Neural progenitor cell (in vitro differentiated cells): ENCODE measurements at regions not wholly inside any gene's neighbourhood (a gene's known extent, or its start where the extent isn't known, plus 50 kb on each side); places are given as distances from the start of the nearest gene placed in this dataset.

ENCODE experiments used
- DNase-seq: peaks from one replicate; pipeline ENCODE4 v3.0.0-alpha.2; 2016; ENCODE audit warnings: low spot score
- H2AFZ ChIP-seq: fragments of 200-600 bp; sonication (generic); replicated peaks from 2 replicates; pipeline ENCODE4 v1.6.1; 2016; ENCODE audit warnings: antibody characterized with exemption
- H3F3A ChIP-seq: fragments of 200-600 bp; sonication (generic); 2 replicates; pipeline ENCODE4 v1.6.1; 2016; ENCODE audit warnings: antibody characterized with exemption, low read depth
- H3K27ac ChIP-seq: fragments of 200-600 bp; sonication (generic); 2 replicates; pipeline ENCODE4 v1.5.1; 2016; ENCODE audit warnings: mild to moderate bottlenecking
- H3K27me3 ChIP-seq: fragments of 200-600 bp; sonication (generic); 2 replicates; pipeline ENCODE4 v1.6.1; 2016; ENCODE audit warnings: mild to moderate bottlenecking, moderate library complexity
- H3K36me3 ChIP-seq: fragments of 200-600 bp; sonication (generic); 2 replicates; pipeline ENCODE4 v1.5.1; 2016
- H3K4me1 ChIP-seq: fragments of 200-600 bp; sonication (generic); 2 replicates; pipeline ENCODE4 v1.6.1; 2016; ENCODE audit warnings: mixed run types
- H3K4me2 ChIP-seq: fragments of 200-600 bp; sonication (generic); 2 replicates; pipeline ENCODE4 v1.6.1; 2016
- H3K4me3 ChIP-seq: fragments of 200-600 bp; sonication (generic); 2 replicates; pipeline ENCODE4 v1.5.1; 2016
- H3K79me2 ChIP-seq: fragments of 200-600 bp; sonication (generic); 2 replicates; pipeline ENCODE4 v1.6.1; 2016; ENCODE audit warnings: low read depth
- H3K9ac ChIP-seq: fragments of 200-600 bp; sonication (generic); 2 replicates; pipeline ENCODE4 v1.6.1; 2016
- H3K9me3 ChIP-seq: fragments of 200-600 bp; sonication (generic); 2 replicates; pipeline ENCODE4 v1.5.1; 2016; ENCODE audit warnings: low read depth
- H4K20me1 ChIP-seq: fragments of 200-600 bp; sonication (generic); 2 replicates; pipeline ENCODE4 v1.6.1; 2016; ENCODE audit warnings: low read depth
- H3K27ac Mint-ChIP-seq: 3 replicates; pipeline ENCODE4 v1.8.0; 2021; ENCODE audit warnings: mixed read lengths
- H3K27me3 Mint-ChIP-seq: 2 replicates; pipeline ENCODE4 v1.8.0; 2022; ENCODE audit warnings: low read depth, mild to moderate bottlenecking, inconsistent platforms, moderate library complexity, mixed read lengths; ENCODE audit not compliant: insufficient read depth
- H3K36me3 Mint-ChIP-seq: 3 replicates; pipeline ENCODE4 v1.8.0; 2021; ENCODE audit warnings: mixed read lengths
- H3K4me1 Mint-ChIP-seq: 3 replicates; pipeline ENCODE4 v1.8.0; 2021; ENCODE audit warnings: mixed read lengths
- H3K4me3 Mint-ChIP-seq: 3 replicates; pipeline ENCODE4 v1.8.0; 2021; ENCODE audit warnings: mild to moderate bottlenecking, moderate library complexity, mixed read lengths
- H3K9me3 Mint-ChIP-seq: 3 replicates; pipeline ENCODE4 v1.8.0; 2020; ENCODE audit warnings: mixed read lengths
- CTCF ChIP-seq: fragments of 200-600 bp; sonication (generic); IDR thresholded peaks from 2 replicates; pipeline ENCODE4 v1.5.1; 2017; ENCODE audit warnings: antibody characterized with exemption, mild to moderate bottlenecking
- EZH2 ChIP-seq: fragments of 200-600 bp; sonication (generic); IDR thresholded peaks from 2 replicates; pipeline ENCODE4 v1.6.1; 2017; ENCODE audit warnings: antibody characterized with exemption, mild to moderate bottlenecking, moderate library complexity
- EZH2phosphoT487 ChIP-seq: fragments of 200-600 bp; sonication (generic); IDR thresholded peaks from 2 replicates; pipeline ENCODE4 v1.6.1; 2017; ENCODE audit warnings: antibody characterized with exemption

GRCh38 chr13:105630431-105630830, 905.0 kb downstream of the EFNB2 start:
- Histone ChIP-seq H3K4me3 (no peak overlapping the region), H3K9ac (no peak overlapping the region), H3K27ac (no peak overlapping the region), H3F3A (no peaks in the 10 kb centered on the region), H4K20me1 (no peaks in the 10 kb centered on the region), H3K27me3 (no peaks in the 10 kb centered on the region), H3K4me1 (no peaks in the 10 kb centered on the region), H3K9me3 (no peaks in the 10 kb centered on the region), H3K79me2 (no peaks in the 10 kb centered on the region), H3K36me3 (no peaks in the 10 kb centered on the region), H3K4me2 (no peak overlapping the region), H2AFZ (no peak overlapping the region)
- Mint-ChIP-seq H3K4me1 (no peaks in the 10 kb centered on the region), H3K4me3 (no peak overlapping the region), H3K9me3 (peaks cover 6% of the 10 kb centered on the region), H3K27me3 (no peaks in the 10 kb centered on the region), H3K27ac (no peak overlapping the region), H3K36me3 (peaks cover 2% of the 10 kb centered on the region)
- no peak for DNase-seq
- TF ChIP-seq CTCF (no peak), EZH2 (no peak), EZH2phosphoT487 (no peak)

- Mint-ChIP-seq H3K4me1 (no peaks in the 10 kb centered on the region), H3K9me3 (peaks cover 6% of the 10 kb centered on the region), H3K36me3 (peaks cover 2% of the 10 kb centered on the region), H3K4me3 (no peak overlapping the region), H3K27ac (no peak overlapping the region), H3K27me3 (no peaks in the 10 kb centered on the region)
- H3K9me3 ChIP-seq = no peaks in the 10 kb centered on the region
- H3K9ac ChIP-seq = no peak overlapping the region
- TF ChIP-seq EZH2 (no peak), EZH2phosphoT487 (no peak), CTCF (no peak)
- no peaks in the 10 kb centered on the region for H3K36me3 ChIP-seq
- no peaks in the 10 kb centered on the region for H3K27me3 ChIP-seq
- H3K27ac ChIP-seq = no peak overlapping the region
- no peaks in the 10 kb centered on the region for H3K4me1 ChIP-seq
- H3K79me2 ChIP-seq = no peaks in the 10 kb centered on the region
- H3F3A ChIP-seq = no peaks in the 10 kb centered on the region
- H3K4me2 ChIP-seq = no peak overlapping the region
- no peaks in the 10 kb centered on the region for H4K20me1 ChIP-seq
- H2AFZ ChIP-seq = no peak overlapping the region
- DNase-seq = no peak
- H3K4me3 ChIP-seq = no peak overlapping the region
Measured at GRCh38 chr13:105627270-105627669, 908.2 kb downstream of the EFNB2 start.

GRCh38 chr13:105625691-105626090, 909.8 kb downstream of the EFNB2 start:
- Mint-ChIP-seq H3K4me1 (no peaks in the 10 kb centered on the region), H3K27me3 (no peaks in the 10 kb centered on the region), H3K27ac (no peak overlapping the region), H3K4me3 (no peak overlapping the region), H3K9me3 (no peaks in the 10 kb centered on the region), H3K36me3 (no peaks in the 10 kb centered on the region)
- Histone ChIP-seq H3K79me2 (no peaks in the 10 kb centered on the region), H3K27me3 (no peaks in the 10 kb centered on the region), H3K4me3 (no peak overlapping the region), H3K9ac (no peak overlapping the region), H3K4me1 (no peaks in the 10 kb centered on the region), H3F3A (no peaks in the 10 kb centered on the region), H3K36me3 (no peaks in the 10 kb centered on the region), H4K20me1 (no peaks in the 10 kb centered on the region), H3K27ac (no peak overlapping the region), H3K4me2 (no peak overlapping the region), H3K9me3 (no peaks in the 10 kb centered on the region), H2AFZ (no peak overlapping the region)
- DNase-seq = no peak
- TF ChIP-seq CTCF (no peak), EZH2phosphoT487 (no peak), EZH2 (no peak)
